WTC11 (cell line): ENCODE measurements at regions not wholly inside any gene's neighbourhood (a gene's known extent, or its start where the extent isn't known, plus 50 kb on each side); places are given as distances from the start of the nearest gene placed in this dataset.

ENCODE experiments used
- ATF1 ChIP-seq: sonication (generic); formaldehyde crosslinking; IDR thresholded peaks from 2 replicates; pipeline ENCODE4 v1.8.1; 2023; ENCODE audit warnings: mild to moderate bottlenecking, moderate library complexity, missing genetic modification reagents
- CREB1 ChIP-seq: sonication (generic); formaldehyde crosslinking; IDR thresholded peaks from 2 replicates; pipeline ENCODE4 v1.8.0; 2023; ENCODE audit warnings: mild to moderate bottlenecking, missing genetic modification reagents
- CREM ChIP-seq: sonication (generic); formaldehyde crosslinking; IDR thresholded peaks from 2 replicates; pipeline ENCODE4 v1.8.1; 2022; ENCODE audit warnings: mild to moderate bottlenecking, missing genetic modification reagents, moderate library complexity
- ESRRA ChIP-seq: sonication (generic); formaldehyde crosslinking; IDR thresholded peaks from 2 replicates; pipeline ENCODE4 v1.8.1; 2022; ENCODE audit warnings: mild to moderate bottlenecking, missing genetic modification reagents, borderline replicate concordance
- JUN ChIP-seq: sonication (generic); formaldehyde crosslinking; IDR thresholded peaks from 2 replicates; pipeline ENCODE4 v1.8.0; 2023; ENCODE audit warnings: mild to moderate bottlenecking, missing genetic modification reagents
- NR1H2 ChIP-seq: sonication (generic); formaldehyde crosslinking; IDR thresholded peaks from 2 replicates; pipeline ENCODE4 v1.9.0; 2021; ENCODE audit warnings: mild to moderate bottlenecking, moderate library complexity, missing genetic modification reagents
- NR3C1 ChIP-seq: sonication (generic); formaldehyde crosslinking; conservative IDR thresholded peaks from 2 replicates; pipeline ENCODE4 v1.8.1; 2023; ENCODE audit warnings: low read depth, mild to moderate bottlenecking, missing genetic modification reagents
- SOX15 ChIP-seq: fragments of 250-450 bp; sonication (Bioruptor Pico); IDR thresholded peaks from 2 replicates; pipeline ENCODE4 v1.9.0; 2021; ENCODE audit warnings: mild to moderate bottlenecking
- TP53 ChIP-seq: sonication (generic); formaldehyde crosslinking; IDR thresholded peaks from 2 replicates; pipeline ENCODE4 v1.8.1; 2023; ENCODE audit warnings: mild to moderate bottlenecking, missing genetic modification reagents
- TF ChIP-seq, protein P1 (sequence below): sonication (generic); formaldehyde crosslinking; IDR thresholded peaks from 2 replicates; pipeline ENCODE4 v1.8.0; 2022; ENCODE audit warnings: mild to moderate bottlenecking, missing genetic modification reagents
- TF ChIP-seq, protein P2 (sequence below): fragments of 200-600 bp; IDR thresholded peaks from 2 replicates; pipeline ENCODE4 v1.8.0; 2022; ENCODE audit warnings: antibody characterized with exemption
- TF ChIP-seq, protein P3 (sequence below): sonication (generic); formaldehyde crosslinking; IDR thresholded peaks from 2 replicates; pipeline ENCODE4 v1.8.0; 2023; ENCODE audit warnings: mild to moderate bottlenecking, missing genetic modification reagents
- TF ChIP-seq, protein P4 (sequence below): sonication (generic); formaldehyde crosslinking; conservative IDR thresholded peaks from 2 replicates; pipeline ENCODE4 v1.8.1; 2022; ENCODE audit warnings: mild to moderate bottlenecking, missing genetic modification reagents

DNA sequence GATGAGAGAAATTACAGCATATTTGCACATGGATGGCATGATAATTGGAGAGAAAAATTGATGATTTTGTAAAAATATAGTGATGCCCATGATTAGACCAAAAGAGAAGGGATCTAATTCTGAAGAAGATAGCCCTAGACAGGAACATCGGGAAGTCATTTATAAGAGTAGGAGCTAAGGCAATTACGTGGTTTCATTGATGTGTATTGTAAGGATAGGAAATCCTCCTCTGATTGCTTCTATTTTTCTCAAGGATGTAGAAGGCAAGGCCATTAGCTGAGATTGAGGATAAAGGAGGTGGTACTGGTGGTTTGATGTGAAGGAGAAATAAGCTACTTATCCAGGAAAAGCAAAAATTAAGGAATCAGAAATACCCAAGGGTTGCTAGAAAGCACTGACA is 176.5 kb upstream of the SOX11 start:
- TF ChIP-seq NR1H2 (no peak), TP53 (CRISPR knock-in tag) (no peak), ATF1 (CRISPR knock-in tag) (no peak), JUN (CRISPR knock-in tag) (no peak), CREB1 (CRISPR knock-in tag) (no peak), ESRRA (CRISPR knock-in tag) (no peak), SOX15 (CRISPR knock-in tag) (no peak), NR3C1 (no peak), CREM (no peak)
- TF ChIP-seq, protein P1, sequence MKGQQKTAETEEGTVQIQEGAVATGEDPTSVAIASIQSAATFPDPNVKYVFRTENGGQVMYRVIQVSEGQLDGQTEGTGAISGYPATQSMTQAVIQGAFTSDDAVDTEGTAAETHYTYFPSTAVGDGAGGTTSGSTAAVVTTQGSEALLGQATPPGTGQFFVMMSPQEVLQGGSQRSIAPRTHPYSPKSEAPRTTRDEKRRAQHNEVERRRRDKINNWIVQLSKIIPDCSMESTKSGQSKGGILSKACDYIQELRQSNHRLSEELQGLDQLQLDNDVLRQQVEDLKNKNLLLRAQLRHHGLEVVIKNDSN (CRISPR knock-in tag): no peak
- TF ChIP-seq, protein P2, sequence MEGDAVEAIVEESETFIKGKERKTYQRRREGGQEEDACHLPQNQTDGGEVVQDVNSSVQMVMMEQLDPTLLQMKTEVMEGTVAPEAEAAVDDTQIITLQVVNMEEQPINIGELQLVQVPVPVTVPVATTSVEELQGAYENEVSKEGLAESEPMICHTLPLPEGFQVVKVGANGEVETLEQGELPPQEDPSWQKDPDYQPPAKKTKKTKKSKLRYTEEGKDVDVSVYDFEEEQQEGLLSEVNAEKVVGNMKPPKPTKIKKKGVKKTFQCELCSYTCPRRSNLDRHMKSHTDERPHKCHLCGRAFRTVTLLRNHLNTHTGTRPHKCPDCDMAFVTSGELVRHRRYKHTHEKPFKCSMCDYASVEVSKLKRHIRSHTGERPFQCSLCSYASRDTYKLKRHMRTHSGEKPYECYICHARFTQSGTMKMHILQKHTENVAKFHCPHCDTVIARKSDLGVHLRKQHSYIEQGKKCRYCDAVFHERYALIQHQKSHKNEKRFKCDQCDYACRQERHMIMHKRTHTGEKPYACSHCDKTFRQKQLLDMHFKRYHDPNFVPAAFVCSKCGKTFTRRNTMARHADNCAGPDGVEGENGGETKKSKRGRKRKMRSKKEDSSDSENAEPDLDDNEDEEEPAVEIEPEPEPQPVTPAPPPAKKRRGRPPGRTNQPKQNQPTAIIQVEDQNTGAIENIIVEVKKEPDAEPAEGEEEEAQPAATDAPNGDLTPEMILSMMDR: no peak
- TF ChIP-seq, protein P3, sequence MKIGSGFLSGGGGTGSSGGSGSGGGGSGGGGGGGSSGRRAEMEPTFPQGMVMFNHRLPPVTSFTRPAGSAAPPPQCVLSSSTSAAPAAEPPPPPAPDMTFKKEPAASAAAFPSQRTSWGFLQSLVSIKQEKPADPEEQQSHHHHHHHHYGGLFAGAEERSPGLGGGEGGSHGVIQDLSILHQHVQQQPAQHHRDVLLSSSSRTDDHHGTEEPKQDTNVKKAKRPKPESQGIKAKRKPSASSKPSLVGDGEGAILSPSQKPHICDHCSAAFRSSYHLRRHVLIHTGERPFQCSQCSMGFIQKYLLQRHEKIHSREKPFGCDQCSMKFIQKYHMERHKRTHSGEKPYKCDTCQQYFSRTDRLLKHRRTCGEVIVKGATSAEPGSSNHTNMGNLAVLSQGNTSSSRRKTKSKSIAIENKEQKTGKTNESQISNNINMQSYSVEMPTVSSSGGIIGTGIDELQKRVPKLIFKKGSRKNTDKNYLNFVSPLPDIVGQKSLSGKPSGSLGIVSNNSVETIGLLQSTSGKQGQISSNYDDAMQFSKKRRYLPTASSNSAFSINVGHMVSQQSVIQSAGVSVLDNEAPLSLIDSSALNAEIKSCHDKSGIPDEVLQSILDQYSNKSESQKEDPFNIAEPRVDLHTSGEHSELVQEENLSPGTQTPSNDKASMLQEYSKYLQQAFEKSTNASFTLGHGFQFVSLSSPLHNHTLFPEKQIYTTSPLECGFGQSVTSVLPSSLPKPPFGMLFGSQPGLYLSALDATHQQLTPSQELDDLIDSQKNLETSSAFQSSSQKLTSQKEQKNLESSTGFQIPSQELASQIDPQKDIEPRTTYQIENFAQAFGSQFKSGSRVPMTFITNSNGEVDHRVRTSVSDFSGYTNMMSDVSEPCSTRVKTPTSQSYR (CRISPR knock-in tag): no peak
- TF ChIP-seq, protein P4, sequence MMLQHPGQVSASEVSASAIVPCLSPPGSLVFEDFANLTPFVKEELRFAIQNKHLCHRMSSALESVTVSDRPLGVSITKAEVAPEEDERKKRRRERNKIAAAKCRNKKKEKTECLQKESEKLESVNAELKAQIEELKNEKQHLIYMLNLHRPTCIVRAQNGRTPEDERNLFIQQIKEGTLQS (CRISPR knock-in tag): no peak
